ENCODE measurements at regions not wholly inside any gene's neighbourhood (a gene's known extent, or its start where the extent isn't known, plus 50 kb on each side); places are given as distances from the start of the nearest gene placed in this dataset.

DNA sequence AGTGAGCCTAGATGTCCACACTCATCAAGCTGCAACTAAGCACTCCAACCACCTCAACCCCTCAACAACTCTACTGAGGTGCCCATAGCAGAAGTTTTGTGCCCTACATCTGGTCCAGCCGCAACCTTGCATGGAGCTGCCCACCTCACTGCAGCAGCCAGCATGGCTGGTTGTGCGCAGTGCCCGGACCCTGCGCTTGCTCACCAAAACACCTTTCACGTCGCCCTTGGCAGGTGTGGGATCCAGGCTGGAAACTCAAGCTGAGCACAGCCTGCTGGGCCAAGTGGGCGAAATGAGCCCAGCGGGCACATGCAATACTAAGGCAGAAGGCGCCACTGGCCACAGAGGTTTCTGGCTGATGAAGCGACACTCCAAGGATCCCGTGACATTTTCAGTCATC is 902.4 kb downstream of the TBC1D32 start:
- no peak overlapping the region for H3K27ac ChIP-seq (ENCODE audit: low read depth, low read length, poor library complexity, severe bottlenecking)
- POLR2A ChIA-PET: no interaction called here
- no peak overlapping the region for H2AFZ ChIP-seq (ENCODE audit: low read length)
- CTCF ChIA-PET (ENCODE audit: unreplicated experiment): interaction anchor here (0.6 kb wide), 1 partner anchor 15 kb away, joined by 3 read pairs; no protein-coding TSS in a partner anchor
- no peaks in the 10 kb centered on the region for H3K79me2 ChIP-seq (ENCODE audit: insufficient read depth, low read depth, low read length)
- no TSS peak for BruUV-seq (replicated peaks)
- no peaks in the 10 kb centered on the region for H4K20me1 ChIP-seq (ENCODE audit: insufficient read depth, low read length)
- H3K4me2 ChIP-seq (ENCODE audit: low read length): no peak overlapping the region
- H3K9me3 ChIP-seq (ENCODE audit: low read length): no peaks in the 10 kb centered on the region
- TF ChIP-seq EZH2phosphoT487 (IDR thresholded peaks at IDR 0.05; ENCODE audit: borderline replicate concordance, low read depth, low read length): no peak
- TF ChIP-seq, protein P1, sequence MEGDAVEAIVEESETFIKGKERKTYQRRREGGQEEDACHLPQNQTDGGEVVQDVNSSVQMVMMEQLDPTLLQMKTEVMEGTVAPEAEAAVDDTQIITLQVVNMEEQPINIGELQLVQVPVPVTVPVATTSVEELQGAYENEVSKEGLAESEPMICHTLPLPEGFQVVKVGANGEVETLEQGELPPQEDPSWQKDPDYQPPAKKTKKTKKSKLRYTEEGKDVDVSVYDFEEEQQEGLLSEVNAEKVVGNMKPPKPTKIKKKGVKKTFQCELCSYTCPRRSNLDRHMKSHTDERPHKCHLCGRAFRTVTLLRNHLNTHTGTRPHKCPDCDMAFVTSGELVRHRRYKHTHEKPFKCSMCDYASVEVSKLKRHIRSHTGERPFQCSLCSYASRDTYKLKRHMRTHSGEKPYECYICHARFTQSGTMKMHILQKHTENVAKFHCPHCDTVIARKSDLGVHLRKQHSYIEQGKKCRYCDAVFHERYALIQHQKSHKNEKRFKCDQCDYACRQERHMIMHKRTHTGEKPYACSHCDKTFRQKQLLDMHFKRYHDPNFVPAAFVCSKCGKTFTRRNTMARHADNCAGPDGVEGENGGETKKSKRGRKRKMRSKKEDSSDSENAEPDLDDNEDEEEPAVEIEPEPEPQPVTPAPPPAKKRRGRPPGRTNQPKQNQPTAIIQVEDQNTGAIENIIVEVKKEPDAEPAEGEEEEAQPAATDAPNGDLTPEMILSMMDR (conservative IDR thresholded peaks at IDR 0.05; ENCODE audit: low read length): no peak
- H3K36me3 ChIP-seq (ENCODE audit: insufficient read depth, low read length): no peaks in the 10 kb centered on the region
- no peaks in the 10 kb centered on the region for H3K4me1 ChIP-seq (ENCODE audit: insufficient read depth, low read length, poor library complexity, severe bottlenecking)
- intact Hi-C loops (cut with micrococcal nuclease; ENCODE audit: unreplicated experiment): no loop called here
- H3K9me2 ChIP-seq (ENCODE audit: insufficient read depth, low read length): no peaks in the 10 kb centered on the region
- DNase-seq (ENCODE audit: low spot score): no peak
- H3K4me3 ChIP-seq (ENCODE audit: low read depth, low read length, poor library complexity, severe bottlenecking): no peak overlapping the region

DNA sequence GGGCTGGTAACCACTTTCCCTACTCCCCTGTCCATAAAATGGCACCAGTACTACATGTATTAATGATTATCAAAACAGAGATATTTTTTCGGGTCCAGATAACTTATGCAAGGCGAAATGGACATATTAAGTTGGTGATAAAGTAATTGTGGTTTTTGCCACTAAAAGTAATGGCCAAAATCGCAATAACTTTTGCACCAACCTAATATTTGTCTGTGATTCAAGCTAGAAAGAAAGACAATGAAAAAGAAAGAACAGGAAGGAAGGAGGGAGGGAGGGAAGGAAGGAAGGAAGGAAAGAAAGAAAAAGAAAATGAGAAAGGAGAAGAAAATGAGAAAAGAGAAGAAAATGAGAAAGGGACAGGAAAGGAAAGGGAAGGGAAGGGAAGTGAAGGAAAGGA is 922.9 kb downstream of the TBC1D32 start:
- ChIA-PET CTCF (ENCODE audit: unreplicated experiment) (no interaction called here), POLR2A (no interaction called here)
- TF ChIP-seq EZH2phosphoT487 (IDR thresholded peaks at IDR 0.05; ENCODE audit: borderline replicate concordance, low read depth, low read length): no peak
- TF ChIP-seq, protein P1 (conservative IDR thresholded peaks at IDR 0.05; ENCODE audit: low read length): no peak
- DNase-seq (ENCODE audit: low spot score): no peak
- no peaks in the 10 kb centered on the region for H3K79me2 ChIP-seq (ENCODE audit: insufficient read depth, low read depth, low read length)
- H4K20me1 ChIP-seq (ENCODE audit: insufficient read depth, low read length): no peaks in the 10 kb centered on the region
- no peaks in the 10 kb centered on the region for H3K36me3 ChIP-seq (ENCODE audit: insufficient read depth, low read length)
- H3K9me3 ChIP-seq (ENCODE audit: low read length): no peaks in the 10 kb centered on the region
- no peak overlapping the region for H3K4me3 ChIP-seq (ENCODE audit: low read depth, low read length, poor library complexity, severe bottlenecking)
- no TSS peak for BruUV-seq (replicated peaks)
- intact Hi-C loops (cut with micrococcal nuclease; ENCODE audit: unreplicated experiment): no loop called here
- H3K4me2 ChIP-seq (ENCODE audit: low read length): no peak overlapping the region
- H3K27ac ChIP-seq (ENCODE audit: low read depth, low read length, poor library complexity, severe bottlenecking): no peak overlapping the region
- H3K9me2 ChIP-seq (ENCODE audit: insufficient read depth, low read length): no peaks in the 10 kb centered on the region
- H2AFZ ChIP-seq (ENCODE audit: low read length): no peak overlapping the region
- H3K4me1 ChIP-seq (ENCODE audit: insufficient read depth, low read length, poor library complexity, severe bottlenecking): no peaks in the 10 kb centered on the region

DNA sequence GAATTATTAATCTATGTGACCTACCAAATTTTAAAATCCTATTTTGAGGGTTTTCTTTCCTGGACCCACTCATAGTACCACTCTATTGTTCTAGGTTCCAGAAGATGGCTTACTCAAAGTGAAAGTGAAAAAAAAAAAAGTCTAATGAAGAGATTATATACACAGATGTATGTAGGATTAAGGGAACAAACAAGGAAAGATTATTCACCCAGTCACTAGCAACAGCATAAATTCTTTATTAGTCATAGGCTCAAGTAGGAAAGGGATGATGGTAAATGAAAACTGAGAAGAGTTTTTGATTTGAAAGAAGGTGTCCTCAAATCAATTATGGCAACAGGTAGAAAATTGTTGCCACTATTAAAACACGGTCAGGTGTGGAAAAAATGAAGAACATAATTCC is 923.7 kb downstream of the TBC1D32 start:
- H4K20me1 ChIP-seq (ENCODE audit: insufficient read depth, low read length): no peaks in the 10 kb centered on the region
- H3K27ac ChIP-seq (ENCODE audit: low read depth, low read length, poor library complexity, severe bottlenecking): no peak overlapping the region
- TF ChIP-seq, protein P1 (conservative IDR thresholded peaks at IDR 0.05; ENCODE audit: low read length): no peak
- no peak for TF ChIP-seq EZH2phosphoT487 (IDR thresholded peaks at IDR 0.05; ENCODE audit: borderline replicate concordance, low read depth, low read length)
- H3K9me2 ChIP-seq (ENCODE audit: insufficient read depth, low read length): no peaks in the 10 kb centered on the region
- BruUV-seq (replicated peaks): no TSS peak
- CTCF ChIA-PET (ENCODE audit: unreplicated experiment): no interaction called here
- no peak overlapping the region for H3K4me2 ChIP-seq (ENCODE audit: low read length)
- H2AFZ ChIP-seq (ENCODE audit: low read length): no peak overlapping the region
- intact Hi-C loops (cut with micrococcal nuclease; ENCODE audit: unreplicated experiment): no loop called here
- H3K36me3 ChIP-seq (ENCODE audit: insufficient read depth, low read length): no peaks in the 10 kb centered on the region
- POLR2A ChIA-PET: no interaction called here
- H3K4me1 ChIP-seq (ENCODE audit: insufficient read depth, low read length, poor library complexity, severe bottlenecking): no peaks in the 10 kb centered on the region
- H3K4me3 ChIP-seq (ENCODE audit: low read depth, low read length, poor library complexity, severe bottlenecking): no peak overlapping the region
- no peaks in the 10 kb centered on the region for H3K79me2 ChIP-seq (ENCODE audit: insufficient read depth, low read depth, low read length)
- no peaks in the 10 kb centered on the region for H3K9me3 ChIP-seq (ENCODE audit: low read length)
- no peak for DNase-seq (ENCODE audit: low spot score)
